ENCODE measurements at regions not wholly inside any gene's neighbourhood (a gene's known extent, or its start where the extent isn't known, plus 50 kb on each side); places are given as distances from the start of the nearest gene placed in this dataset.

GRCh38 chr6:151753581-151753980, 53.9 kb upstream of the ESR1 start:
- no peak for DNase-seq (ENCODE audit: low read depth in 2 of 3, low spot score in 2 of 3)

- DNase-seq (ENCODE audit: low read depth in 2 of 3, low spot score in 2 of 3): no peak
Observed at GRCh38 chr6:151757506-151757955, 50.0 kb upstream of the ESR1 start.

All from activated CD8-positive, alpha-beta memory T cell treated with anti-CD3 and anti-CD28 coated beads for 48 hours (primary cell).